ENCODE measurements at regions not wholly inside any gene's neighbourhood (a gene's known extent, or its start where the extent isn't known, plus 50 kb on each side); places are given as distances from the start of the nearest gene placed in this dataset.
"Not testable (repeated sequence)": the region's sequence is repeated elsewhere in the genome, so short reads cannot be mapped to it uniquely, and the experiment has no call there.

DNA sequence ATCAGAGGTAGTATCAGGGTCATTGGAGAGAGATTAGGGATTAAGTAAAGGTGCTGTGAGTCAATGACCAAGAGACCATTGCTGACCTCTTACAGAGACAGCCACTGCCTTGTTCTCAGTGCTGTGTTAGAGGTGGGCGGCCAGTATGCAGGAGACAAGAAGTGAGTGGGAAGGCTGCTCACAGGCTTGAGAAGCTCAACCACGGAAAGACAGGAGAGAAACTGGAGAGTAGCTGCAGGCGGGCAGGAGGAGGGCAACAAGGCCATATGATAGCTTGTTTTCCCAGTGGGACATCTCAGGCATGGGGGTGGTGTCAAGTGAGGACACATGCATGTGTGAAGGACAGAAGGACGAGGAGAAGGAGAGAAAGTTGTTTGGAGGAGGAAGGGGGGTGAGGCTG lies 237.3 kb downstream of the PDCD6IP start:
- DNase-seq (no peak), ATAC-seq (no peak)
- intact Hi-C loops (cut with DNase I, micrococcal nuclease) = no loop called here
- no peaks in the 10 kb centered on the region for H3K27me3 Mint-ChIP-seq
- H3K27ac Mint-ChIP-seq = no peak overlapping the region
- POLR2A ChIA-PET = no interaction called here
- CTCF ChIA-PET = no interaction called here
- no peak overlapping the region for H3K4me3 Mint-ChIP-seq
- no peaks in the 10 kb centered on the region for H3K4me1 Mint-ChIP-seq
- no peaks in the 10 kb centered on the region for H3K36me3 Mint-ChIP-seq (ENCODE audit: low read depth)
- no peaks in the 10 kb centered on the region for H3K9me3 Mint-ChIP-seq (ENCODE audit: low read depth)

GRCh38 chr3:34037260-34037659 lies 238.8 kb downstream of the PDCD6IP start:
- intact Hi-C loops (cut with DNase I, micrococcal nuclease) = no loop called here
- ATAC-seq (no peak), DNase-seq (no peak)
- POLR2A ChIA-PET = no interaction called here
- Mint-ChIP-seq H3K27ac (no peak overlapping the region), H3K9me3 (ENCODE audit: low read depth) (no peaks in the 10 kb centered on the region), H3K4me3 (no peak overlapping the region), H3K27me3 (no peaks in the 10 kb centered on the region), H3K4me1 (no peaks in the 10 kb centered on the region), H3K36me3 (ENCODE audit: low read depth) (no peaks in the 10 kb centered on the region)
- CTCF ChIA-PET = interaction anchor here (0.6 kb wide), 1 partner anchor 19 kb away, joined by 3 read pairs; no protein-coding TSS in a partner anchor

GRCh38 chr3:34038131-34038530 lies 239.7 kb downstream of the PDCD6IP start:
- Mint-ChIP-seq H3K4me1 (no peaks in the 10 kb centered on the region), H3K27ac (no peak overlapping the region), H3K9me3 (ENCODE audit: low read depth) (no peaks in the 10 kb centered on the region), H3K36me3 (ENCODE audit: low read depth) (no peaks in the 10 kb centered on the region), H3K4me3 (no peak overlapping the region), H3K27me3 (no peaks in the 10 kb centered on the region)
- ATAC-seq = no peak
- intact Hi-C loops (cut with DNase I, micrococcal nuclease) = no loop called here
- CTCF ChIA-PET = no interaction called here
- no peak for DNase-seq
- POLR2A ChIA-PET = no interaction called here

DNA sequence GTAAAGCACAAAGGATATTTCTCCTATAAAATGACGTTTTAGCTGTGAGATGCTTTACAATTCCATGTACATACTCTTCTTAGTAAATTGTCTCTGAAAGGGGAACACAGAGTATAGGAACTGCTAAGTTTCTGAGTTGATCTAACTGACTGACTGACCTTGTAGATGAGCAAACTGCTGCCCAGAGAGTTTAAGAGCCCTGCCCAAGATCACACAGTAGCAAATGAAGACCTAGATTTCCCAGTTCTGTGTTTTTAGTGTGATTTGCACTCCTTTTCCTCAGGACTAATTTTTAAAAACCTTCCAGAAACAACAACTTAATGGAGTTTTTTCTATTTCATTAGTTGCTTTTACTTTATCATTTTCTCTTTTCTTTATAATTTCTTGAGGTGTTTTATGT lies 247.7 kb downstream of the PDCD6IP start:
- H3K4me3 Mint-ChIP-seq = no peak overlapping the region
- H3K27ac Mint-ChIP-seq = no peak overlapping the region

GRCh38 chr3:34053626-34054025 lies 255.2 kb downstream of the PDCD6IP start:
- no peak for DNase-seq
- ChIA-PET CTCF (no interaction called here), POLR2A (no interaction called here)
- intact Hi-C loops (cut with DNase I, micrococcal nuclease) = no loop called here
- Mint-ChIP-seq H3K36me3 (ENCODE audit: low read depth) (no peaks in the 10 kb centered on the region), H3K9me3 (ENCODE audit: low read depth) (no peaks in the 10 kb centered on the region), H3K27ac (no peak overlapping the region), H3K27me3 (peaks cover 7% of the 10 kb centered on the region), H3K4me3 (no peak overlapping the region), H3K4me1 (peaks cover 9% of the 10 kb centered on the region)
- no peak for ATAC-seq

More for the DNA sequence above, 247.7 kb downstream of the PDCD6IP start:
- no peak for DNase-seq
- H3K36me3 Mint-ChIP-seq (ENCODE audit: low read depth) = no peaks in the 10 kb centered on the region
- H3K9me3 Mint-ChIP-seq (ENCODE audit: low read depth) = no peaks in the 10 kb centered on the region
- no peak for ATAC-seq
- no peaks in the 10 kb centered on the region for H3K27me3 Mint-ChIP-seq
- CTCF ChIA-PET = no interaction called here
- intact Hi-C loops (cut with DNase I, micrococcal nuclease) = no loop called here
- POLR2A ChIA-PET = no interaction called here
- no peaks in the 10 kb centered on the region for H3K4me1 Mint-ChIP-seq

GRCh38 chr3:34056181-34056910 lies 257.9 kb downstream of the PDCD6IP start:
- Mint-ChIP-seq H3K27me3 (peaks cover 7% of the 10 kb centered on the region), H3K27ac (no peak overlapping the region), H3K9me3 (ENCODE audit: low read depth) (peaks cover 4% of the 10 kb centered on the region), H3K4me3 (no peak overlapping the region), H3K4me1 (peaks cover 9% of the 10 kb centered on the region), H3K36me3 (ENCODE audit: low read depth) (no peaks in the 10 kb centered on the region)
- DNase-seq (no peak), ATAC-seq (no peak)
- intact Hi-C loops (cut with DNase I, micrococcal nuclease) = loop anchor here in 1 of 2 experiments (5.0 kb wide), 2 partner anchors 114 to 1241 kb away; no protein-coding TSS in a partner anchor
- ChIA-PET POLR2A (no interaction called here), CTCF (no interaction called here)

DNA sequence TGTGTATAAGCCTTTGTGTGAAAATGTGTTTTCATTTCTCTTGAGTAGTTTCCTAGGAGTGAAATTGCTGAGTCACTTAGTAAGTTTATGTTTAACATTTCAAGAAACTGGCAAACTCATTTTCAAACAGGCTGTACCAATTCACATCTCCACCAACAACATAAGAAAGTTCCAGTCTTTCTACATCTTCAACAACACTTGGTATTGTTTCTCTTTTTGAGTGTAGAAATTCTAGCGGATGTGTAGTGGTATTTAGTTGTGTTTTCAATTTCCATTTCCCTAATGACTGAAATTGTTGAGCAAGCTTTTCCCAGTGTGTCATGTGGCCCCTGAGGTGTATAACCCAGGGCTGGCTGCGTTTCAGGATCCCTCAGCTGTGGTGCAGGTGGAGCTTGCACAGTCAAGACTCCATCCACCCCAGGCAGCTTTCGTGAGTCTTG lies 258.5 kb downstream of the PDCD6IP start:
- Mint-ChIP-seq H3K27me3 (peaks cover 7% of the 10 kb centered on the region), H3K4me3 (no peak overlapping the region), H3K27ac (no peak overlapping the region), H3K9me3 (ENCODE audit: low read depth) (peaks cover 4% of the 10 kb centered on the region), H3K36me3 (ENCODE audit: low read depth) (no peaks in the 10 kb centered on the region), H3K4me1 (peaks cover 9% of the 10 kb centered on the region)
- CTCF ChIA-PET = no interaction called here
- peak; percentile 97 for ATAC-seq
- intact Hi-C loops (cut with DNase I, micrococcal nuclease) = loop anchor here in 1 of 2 experiments (5.0 kb wide), 2 partner anchors 115 to 1240 kb away; no protein-coding TSS in a partner anchor
- POLR2A ChIA-PET = no interaction called here
- DNase-seq = peak; percentile 72

- H3K36me3 Mint-ChIP-seq (ENCODE audit: low read depth); H3K4me3 Mint-ChIP-seq; H3K27ac Mint-ChIP-seq: not testable (repeated sequence)
These were observed 262.6 kb downstream of the PDCD6IP start for GRCh38 chr3:34060995-34061394.

GRCh38 chr3:34065901-34066300 lies 267.5 kb downstream of the PDCD6IP start:
- Mint-ChIP-seq H3K27me3 (no peaks in the 10 kb centered on the region), H3K27ac (no peak overlapping the region), H3K4me3 (no peak overlapping the region), H3K36me3 (ENCODE audit: low read depth) (no peaks in the 10 kb centered on the region), H3K9me3 (ENCODE audit: low read depth) (peaks cover 5% of the 10 kb centered on the region), H3K4me1 (no peaks in the 10 kb centered on the region)
- intact Hi-C loops (cut with DNase I, micrococcal nuclease) = no loop called here
- ATAC-seq = no peak
- ChIA-PET POLR2A (no interaction called here), CTCF (no interaction called here)
- DNase-seq = no peak

More at GRCh38 chr3:34060995-34061394, 262.6 kb downstream of the PDCD6IP start:
- H3K27me3 Mint-ChIP-seq; POLR2A ChIA-PET; H3K9me3 Mint-ChIP-seq (ENCODE audit: low read depth); H3K4me1 Mint-ChIP-seq; DNase-seq; intact Hi-C loops (cut with DNase I, micrococcal nuclease); ATAC-seq: not testable (repeated sequence)
- CTCF ChIA-PET = interaction anchor here (0.6 kb wide), 1 partner anchor 8 kb away, joined by 3 read pairs; no protein-coding TSS in a partner anchor

DNA sequence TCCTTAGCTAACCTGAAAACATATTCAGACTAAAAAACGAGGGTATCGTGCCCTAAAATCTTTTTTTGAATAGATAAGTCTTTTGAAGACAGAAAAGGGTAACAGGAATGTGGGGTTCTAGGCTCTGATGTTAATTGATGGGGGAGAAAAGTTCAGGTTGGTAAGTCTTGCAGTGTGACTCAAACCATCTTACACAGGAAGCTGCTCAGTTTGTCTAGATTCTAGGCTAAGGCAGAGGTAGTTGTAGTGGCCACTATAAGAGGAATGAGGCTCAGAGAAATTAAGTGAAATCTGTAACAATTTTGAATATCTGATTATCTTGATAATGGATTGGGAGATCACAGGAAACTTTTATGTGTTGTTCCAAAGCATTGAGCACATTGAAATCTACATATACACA lies 267.9 kb downstream of the PDCD6IP start:
- ChIA-PET POLR2A (no interaction called here), CTCF (no interaction called here)
- ATAC-seq (no peak), DNase-seq (no peak)
- no peaks in the 10 kb centered on the region for H3K27me3 Mint-ChIP-seq
- intact Hi-C loops (cut with DNase I, micrococcal nuclease) = no loop called here
- H3K9me3 Mint-ChIP-seq (ENCODE audit: low read depth) = peaks cover 3% of the 10 kb centered on the region
- no peak overlapping the region for H3K4me3 Mint-ChIP-seq
- peaks cover 2% of the 10 kb centered on the region for H3K4me1 Mint-ChIP-seq
- H3K36me3 Mint-ChIP-seq (ENCODE audit: low read depth) = no peaks in the 10 kb centered on the region
- H3K27ac Mint-ChIP-seq = no peak overlapping the region

- CTCF ChIA-PET = no interaction called here
These were observed 268.6 kb downstream of the PDCD6IP start for GRCh38 chr3:34066999-34067398.

DNA sequence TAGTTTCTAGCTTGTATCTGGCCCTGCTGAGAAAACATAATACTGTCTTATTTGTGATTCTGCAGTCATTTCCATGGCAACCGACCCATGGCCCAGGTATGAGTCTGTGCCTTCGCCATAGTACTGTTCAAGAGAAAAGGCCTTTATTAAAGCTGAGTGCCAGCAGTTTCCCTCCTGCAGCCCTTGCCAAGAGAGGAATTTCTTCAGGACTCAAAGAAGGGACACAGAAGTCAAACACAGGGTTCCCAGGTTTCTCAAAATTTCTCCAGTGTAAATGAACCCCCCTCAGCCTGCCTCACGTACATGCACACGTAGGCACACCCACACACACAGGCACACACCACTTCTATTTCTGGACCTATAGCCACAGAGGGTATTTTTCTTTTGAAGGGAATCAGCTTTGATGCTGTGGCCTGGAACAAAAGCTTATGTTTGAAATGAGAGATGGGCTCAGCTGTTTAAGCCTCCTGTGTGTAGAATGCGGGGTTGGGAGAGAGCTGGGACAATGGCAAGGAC lies 269.2 kb downstream of the PDCD6IP start:
- Mint-ChIP-seq H3K4me3 (no peak overlapping the region), H3K27me3 (no peaks in the 10 kb centered on the region), H3K27ac (no peak overlapping the region), H3K4me1 (peaks cover 2% of the 10 kb centered on the region), H3K9me3 (ENCODE audit: low read depth) (peaks cover 3% of the 10 kb centered on the region), H3K36me3 (ENCODE audit: low read depth) (no peaks in the 10 kb centered on the region)
- POLR2A ChIA-PET = no interaction called here
- intact Hi-C loops (cut with DNase I, micrococcal nuclease) = no loop called here
- ATAC-seq (no peak), DNase-seq (no peak)
- CTCF ChIA-PET = no interaction called here

More at GRCh38 chr3:34066999-34067398, 268.6 kb downstream of the PDCD6IP start:
- no peak overlapping the region for H3K27ac Mint-ChIP-seq
- H3K27me3 Mint-ChIP-seq = no peaks in the 10 kb centered on the region
- POLR2A ChIA-PET = no interaction called here
- intact Hi-C loops (cut with DNase I, micrococcal nuclease) = no loop called here
- no peaks in the 10 kb centered on the region for H3K36me3 Mint-ChIP-seq (ENCODE audit: low read depth)
- peaks cover 2% of the 10 kb centered on the region for H3K4me1 Mint-ChIP-seq
- H3K9me3 Mint-ChIP-seq (ENCODE audit: low read depth) = peaks cover 3% of the 10 kb centered on the region
- DNase-seq (no peak), ATAC-seq (no peak)
- no peak overlapping the region for H3K4me3 Mint-ChIP-seq
